WI38 (cell line): ENCODE measurements at regions not wholly inside any gene's neighbourhood (a gene's known extent, or its start where the extent isn't known, plus 50 kb on each side); places are given as distances from the start of the nearest gene placed in this dataset.

Experiments used
- H3K4me3 ChIP-seq: 2 replicates; pipeline ENCODE4 v1.5.1; 2011; ENCODE audit warnings: low read depth, mild to moderate bottlenecking, control low read depth, low read length
- TF ChIP-seq, protein P1 (sequence below): IDR thresholded peaks from 2 replicates; pipeline ENCODE4 v1.5.1; 2012; ENCODE audit warnings: low read depth, mild to moderate bottlenecking, control low read depth, low read length

DNA sequence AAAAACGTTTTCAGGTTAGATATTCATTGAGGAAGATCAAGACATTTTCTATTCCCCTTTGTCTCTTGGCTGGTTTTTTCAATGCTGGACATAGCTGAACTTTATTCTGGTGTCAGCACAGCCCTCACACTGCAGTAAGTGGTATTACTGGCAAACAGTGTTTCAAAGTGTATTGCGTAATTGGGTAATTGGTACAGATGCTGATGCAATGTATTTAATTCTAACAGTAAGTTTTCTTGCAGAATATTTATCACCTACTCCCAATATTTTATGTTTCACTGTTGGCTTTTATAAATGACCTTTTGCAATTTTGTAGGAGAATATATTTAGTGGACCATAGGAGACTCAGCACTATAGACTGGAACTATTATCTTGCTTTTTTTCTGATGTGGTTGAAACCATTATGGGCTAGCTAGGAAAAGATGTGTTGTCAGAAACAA is 287.6 kb upstream of the SOX4 start:
- no peak overlapping the region for H3K4me3 ChIP-seq
- TF ChIP-seq, protein P1, sequence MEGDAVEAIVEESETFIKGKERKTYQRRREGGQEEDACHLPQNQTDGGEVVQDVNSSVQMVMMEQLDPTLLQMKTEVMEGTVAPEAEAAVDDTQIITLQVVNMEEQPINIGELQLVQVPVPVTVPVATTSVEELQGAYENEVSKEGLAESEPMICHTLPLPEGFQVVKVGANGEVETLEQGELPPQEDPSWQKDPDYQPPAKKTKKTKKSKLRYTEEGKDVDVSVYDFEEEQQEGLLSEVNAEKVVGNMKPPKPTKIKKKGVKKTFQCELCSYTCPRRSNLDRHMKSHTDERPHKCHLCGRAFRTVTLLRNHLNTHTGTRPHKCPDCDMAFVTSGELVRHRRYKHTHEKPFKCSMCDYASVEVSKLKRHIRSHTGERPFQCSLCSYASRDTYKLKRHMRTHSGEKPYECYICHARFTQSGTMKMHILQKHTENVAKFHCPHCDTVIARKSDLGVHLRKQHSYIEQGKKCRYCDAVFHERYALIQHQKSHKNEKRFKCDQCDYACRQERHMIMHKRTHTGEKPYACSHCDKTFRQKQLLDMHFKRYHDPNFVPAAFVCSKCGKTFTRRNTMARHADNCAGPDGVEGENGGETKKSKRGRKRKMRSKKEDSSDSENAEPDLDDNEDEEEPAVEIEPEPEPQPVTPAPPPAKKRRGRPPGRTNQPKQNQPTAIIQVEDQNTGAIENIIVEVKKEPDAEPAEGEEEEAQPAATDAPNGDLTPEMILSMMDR = no peak

DNA sequence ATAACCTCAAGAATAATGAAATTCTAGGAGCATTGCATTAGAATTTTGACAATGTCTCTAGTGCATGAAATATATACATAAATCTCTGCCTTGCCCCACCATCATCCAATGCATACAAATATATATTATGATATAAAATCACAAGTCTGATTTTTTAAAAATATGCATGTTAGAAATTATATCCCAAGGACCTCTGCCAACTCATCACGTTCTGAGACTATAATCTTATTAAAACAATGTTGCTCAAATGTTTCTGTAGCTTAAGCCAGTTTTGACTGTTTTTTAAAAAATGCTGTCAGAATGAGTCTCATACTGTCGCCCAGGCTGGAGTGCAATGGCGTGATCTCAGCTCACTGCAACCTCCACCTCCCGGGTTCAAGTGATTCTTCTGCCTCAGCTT is 287.0 kb upstream of the SOX4 start:
- no peak overlapping the region for H3K4me3 ChIP-seq
- TF ChIP-seq, protein P1 = no peak

DNA sequence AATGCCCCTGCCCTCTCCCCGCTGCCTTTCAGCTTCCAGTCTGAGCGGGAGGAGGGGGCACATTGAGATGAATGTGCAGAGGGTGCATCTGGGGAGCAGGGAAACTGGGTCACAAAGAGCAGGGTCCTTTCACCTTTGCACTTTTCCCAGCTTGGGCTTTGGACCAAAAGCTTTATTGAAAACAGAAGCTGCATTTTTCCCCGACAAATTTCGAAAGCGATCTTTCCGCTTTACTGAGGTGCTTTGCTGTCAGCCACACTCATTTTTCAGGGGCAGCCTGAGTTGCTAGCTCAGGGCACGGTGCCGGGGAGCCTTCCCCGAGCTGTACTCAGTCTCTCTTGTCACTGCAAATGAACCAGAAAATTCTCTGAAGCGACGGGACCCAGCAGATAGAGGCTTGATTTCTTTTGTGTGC is 283.7 kb upstream of the SOX4 start:
- no peak overlapping the region for H3K4me3 ChIP-seq
- TF ChIP-seq, protein P1 = no peak

DNA sequence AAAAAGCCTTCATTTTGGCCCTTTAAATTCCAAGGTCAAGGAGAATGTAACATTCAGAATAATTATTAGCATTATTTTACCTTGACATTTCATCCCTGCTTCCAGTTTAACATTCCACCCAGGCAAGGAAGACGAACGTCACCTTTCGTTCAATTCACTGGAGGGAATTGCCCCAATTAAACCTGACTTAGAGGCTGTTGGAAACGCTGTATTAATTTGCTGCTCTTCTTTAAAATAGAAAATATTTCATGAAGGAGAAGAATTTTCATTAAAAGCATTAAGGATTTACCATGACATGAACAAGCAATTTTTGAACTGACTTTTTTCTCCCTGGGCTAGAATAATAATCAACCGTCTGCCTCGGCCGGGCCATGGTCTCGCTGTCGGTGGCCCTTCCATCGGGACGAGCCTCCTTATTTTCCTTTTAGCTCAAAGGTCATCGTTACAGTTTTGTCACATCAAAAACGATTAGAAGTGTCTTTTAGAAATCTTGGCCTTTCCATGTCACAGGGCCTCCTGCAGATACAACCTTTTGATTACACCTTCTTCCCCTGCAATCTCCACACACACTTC is 282.9 kb upstream of the SOX4 start:
- TF ChIP-seq, protein P1 = no peak
- H3K4me3 ChIP-seq = no peak overlapping the region

DNA sequence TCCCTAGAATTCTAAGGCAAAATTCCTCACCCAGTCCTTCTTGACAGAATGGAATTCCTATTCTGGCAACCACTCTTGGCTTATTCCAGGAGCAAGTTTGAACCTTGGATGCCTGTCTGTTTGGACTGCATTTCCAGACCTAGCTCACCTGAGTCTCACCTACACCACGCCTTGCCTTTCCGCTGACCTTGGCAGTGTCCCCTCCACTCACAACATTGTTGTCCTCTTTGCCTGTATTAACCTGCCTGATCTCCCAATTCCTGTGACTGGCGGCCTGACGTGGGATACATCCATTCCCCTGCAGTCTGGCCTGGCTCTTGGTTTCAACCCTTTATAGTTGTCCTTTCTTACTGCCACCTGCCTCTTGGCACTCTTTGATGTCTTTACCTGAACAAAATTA is 281.4 kb upstream of the SOX4 start:
- TF ChIP-seq, protein P1 = no peak
- H3K4me3 ChIP-seq = no peak overlapping the region

DNA sequence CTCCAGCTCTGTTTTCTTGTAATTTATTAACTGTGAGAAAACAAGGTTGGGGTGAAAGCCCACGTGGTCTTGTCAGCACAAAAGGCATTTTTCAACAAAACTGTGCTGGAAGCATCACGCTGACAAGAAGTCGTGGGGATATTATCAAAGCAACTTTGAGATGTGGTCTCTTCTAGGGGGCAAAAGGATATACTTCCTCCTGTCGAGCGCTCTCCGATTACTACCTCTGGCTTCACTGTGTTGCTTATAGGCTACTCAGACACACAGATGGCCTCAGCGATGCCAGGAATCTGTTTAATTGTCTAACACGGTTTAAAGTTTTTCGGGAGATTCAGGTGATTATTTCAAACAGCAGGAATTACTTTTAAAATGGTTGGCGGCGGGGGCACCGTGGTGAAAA is 275.9 kb upstream of the SOX4 start:
- H3K4me3 ChIP-seq = no peak overlapping the region
- TF ChIP-seq, protein P1 = no peak

DNA sequence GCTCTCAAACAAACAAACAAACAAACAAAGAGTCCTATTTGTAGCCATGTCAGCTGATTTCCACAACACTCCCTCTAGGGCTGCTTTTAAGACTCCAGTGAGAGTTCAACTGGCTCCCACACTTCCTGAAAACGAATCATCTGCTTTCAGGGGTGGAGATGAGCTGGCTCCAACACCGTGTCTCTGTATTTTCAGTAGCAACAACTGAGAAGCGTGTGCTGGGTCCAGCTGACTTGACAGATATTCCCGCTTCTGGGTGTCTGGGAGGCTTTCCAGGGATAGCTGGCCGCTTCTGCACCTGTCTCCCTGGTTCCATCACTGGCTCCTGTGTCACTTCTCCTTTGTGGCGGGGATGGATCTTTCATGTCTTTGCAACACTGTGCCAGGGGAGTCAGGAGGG is 272.5 kb upstream of the SOX4 start:
- no peak overlapping the region for H3K4me3 ChIP-seq
- TF ChIP-seq, protein P1 = no peak
